HG03025 (cell line): ENCODE measurements at regions not wholly inside any gene's neighbourhood (a gene's known extent, or its start where the extent isn't known, plus 50 kb on each side); places are given as distances from the start of the nearest gene placed in this dataset.
A peak's percentile ranks its signal among the peaks of the same experiment; 100 is the strongest.

Experiments
- ATAC-seq: cut with Tn5 transposase; IDR thresholded peaks from one replicate; pipeline ENCODE4 v1.9.1; 2021; ENCODE audit warnings: mild to moderate bottlenecking, moderate library complexity; ENCODE audit not compliant: unreplicated experiment, low FRiP score

GRCh38 chr11:115884800-115885534 is 380.8 kb upstream of the CADM1 start:
- no peak for ATAC-seq

- ATAC-seq: peak; percentile 51
Measured at GRCh38 chr11:115874843-115875242, 370.6 kb upstream of the CADM1 start.

GRCh38 chr11:115873813-115874212 is 369.6 kb upstream of the CADM1 start:
- ATAC-seq: no peak

- no peak for ATAC-seq
Measured at GRCh38 chr11:115872416-115872815, 368.2 kb upstream of the CADM1 start.

GRCh38 chr11:115871161-115871760 is 367.0 kb upstream of the CADM1 start:
- ATAC-seq: no peak

GRCh38 chr11:115869780-115870431 is 365.7 kb upstream of the CADM1 start:
- no peak for ATAC-seq

GRCh38 chr11:115869131-115869530 is 364.9 kb upstream of the CADM1 start:
- ATAC-seq: no peak

- no peak for ATAC-seq
Measured at GRCh38 chr11:115860246-115860645, 356.0 kb upstream of the CADM1 start.

- ATAC-seq: no peak
Measured at GRCh38 chr11:115848611-115849010, 344.4 kb upstream of the CADM1 start.

GRCh38 chr11:115848080-115848479 is 343.9 kb upstream of the CADM1 start:
- no peak for ATAC-seq

- ATAC-seq: no peak
Measured at GRCh38 chr11:115845872-115846271, 341.7 kb upstream of the CADM1 start.

- ATAC-seq: no peak
Measured at GRCh38 chr11:115843685-115844084, 339.5 kb upstream of the CADM1 start.

GRCh38 chr11:115843111-115843510 is 338.9 kb upstream of the CADM1 start:
- no peak for ATAC-seq

GRCh38 chr11:115820026-115820425 is 315.8 kb upstream of the CADM1 start:
- ATAC-seq: no peak

- no peak for ATAC-seq
Measured at GRCh38 chr11:115819014-115819413, 314.8 kb upstream of the CADM1 start.

- no peak for ATAC-seq
Measured at GRCh38 chr11:115817844-115818468, 313.7 kb upstream of the CADM1 start.

- no peak for ATAC-seq
Measured at GRCh38 chr11:115808351-115808940, 304.2 kb upstream of the CADM1 start.

- ATAC-seq: no peak
Measured at GRCh38 chr11:115806056-115806455, 301.8 kb upstream of the CADM1 start.

- ATAC-seq: no peak
Measured at GRCh38 chr11:115803073-115803740, 299.0 kb upstream of the CADM1 start.

GRCh38 chr11:115802641-115803040 is 298.4 kb upstream of the CADM1 start:
- no peak for ATAC-seq
